CD14-positive monocyte (primary cell): ENCODE measurements at regions not wholly inside any gene's neighbourhood (a gene's known extent, or its start where the extent isn't known, plus 50 kb on each side); places are given as distances from the start of the nearest gene placed in this dataset.
A peak's percentile ranks its signal among the peaks of the same experiment; 100 is the strongest.

ENCODE experiments used
- DNase-seq, 3 donors: peaks; one replicate each; pipeline ENCODE4 v3.0.0-alpha.2; 2011 to 2022
- H2AFZ ChIP-seq: 2 replicates; pipeline ENCODE4 v1.6.0; 2012; ENCODE audit warnings: mild to moderate bottlenecking, low read depth, low read length, inconsistent platforms; ENCODE audit not compliant: insufficient read depth, poor library complexity, severe bottlenecking
- H3K27ac ChIP-seq, 2 donors: 1 replicate in 1 of 2; 2 replicates in 1 of 2; pipeline ENCODE4 v1.5.1; 2012 to 2013; ENCODE audit warnings: low read length in 2 of 2, control low read depth in 1 of 2, inconsistent platforms in 1 of 2, low read depth in 1 of 2, mild to moderate bottlenecking in 1 of 2
- H3K27me3 ChIP-seq, 2 donors: one replicate each; pipeline versions ENCODE4 v1.6.0 to v1.6.1; 2011 to 2013; ENCODE audit warnings: low read length in 2 of 2; ENCODE audit not compliant: control insufficient read depth in 2 of 2, insufficient read depth in 2 of 2
- H3K36me3 ChIP-seq, 2 donors: replicated peaks in 1 of 2; 1 replicate in 1 of 2; 2 replicates in 1 of 2; pipeline versions ENCODE4 v1.5.1 to v1.6.1; 2012 to 2013; ENCODE audit warnings: low read length in 2 of 2, control low read depth in 1 of 2, inconsistent platforms in 1 of 2, mild to moderate bottlenecking in 1 of 2; ENCODE audit not compliant: insufficient read depth in 2 of 2, control insufficient read depth in 1 of 2
- H3K4me1 ChIP-seq, 2 donors: 1 replicate in 1 of 2; 2 replicates in 1 of 2; pipeline versions ENCODE4 v1.5.1 to v1.6.1; 2012 to 2013; ENCODE audit warnings: low read length in 2 of 2, control low read depth in 1 of 2, inconsistent platforms in 1 of 2, mild to moderate bottlenecking in 1 of 2, moderate library complexity in 1 of 2; ENCODE audit not compliant: insufficient read depth in 2 of 2, control insufficient read depth in 1 of 2
- H3K4me2 ChIP-seq: replicated peaks from 2 replicates; pipeline ENCODE3; 2012; ENCODE audit warnings: low read length, moderate library complexity, mild to moderate bottlenecking; ENCODE audit not compliant: poor library complexity, severe bottlenecking; ENCODE audit errors: extremely low read depth
- H3K4me3 ChIP-seq, 3 experiments: fragments of 200-600 bp in 1 of 3; sonication (generic) in 1 of 3; replicated peaks in 1 of 3; 1 replicate in 2 of 3; 2 replicates in 1 of 3; pipeline ENCODE4 v1.5.1; 2011 to 2013; ENCODE audit warnings: low read length in 3 of 3, mild to moderate bottlenecking in 3 of 3, control low read depth in 2 of 3, low read depth in 2 of 3, inconsistent platforms in 1 of 3, moderate library complexity in 1 of 3
- H3K79me2 ChIP-seq: 2 replicates; pipeline ENCODE4 v1.6.0; 2012; ENCODE audit warnings: mild to moderate bottlenecking, control low read depth, inconsistent platforms, low read length, moderate library complexity; ENCODE audit not compliant: insufficient read depth
- H3K9ac ChIP-seq: 2 replicates; pipeline ENCODE4 v1.6.0; 2017; ENCODE audit warnings: low read length, mild to moderate bottlenecking; ENCODE audit not compliant: insufficient read depth, poor library complexity, severe bottlenecking
- H3K9me3 ChIP-seq, 2 donors: replicated peaks in 1 of 2; 1 replicate in 1 of 2; 2 replicates in 1 of 2; pipeline versions ENCODE4 v1.5.1 to v1.6.1; 2012 to 2013; ENCODE audit warnings: low read length in 2 of 2, control low read depth in 1 of 2; ENCODE audit not compliant: control insufficient read depth in 1 of 2, insufficient read depth in 1 of 2
- H4K20me1 ChIP-seq: 2 replicates; pipeline ENCODE4 v1.6.0; 2012; ENCODE audit warnings: mild to moderate bottlenecking, low read length, control low read depth, moderate library complexity; ENCODE audit not compliant: insufficient read depth
- H3K27ac Mint-ChIP-seq, 7 donors: one replicate each; pipeline ENCODE4 v1.8.0; 2020; ENCODE audit warnings: mild to moderate bottlenecking in 7 of 7, mixed read lengths in 7 of 7, moderate library complexity in 6 of 7, inconsistent platforms in 2 of 7
- H3K27me3 Mint-ChIP-seq, 3 donors: one replicate each; pipeline ENCODE4 v1.8.0; 2021 to 2022; ENCODE audit warnings: low read depth in 3 of 3, mild to moderate bottlenecking in 3 of 3, mixed read lengths in 3 of 3, moderate library complexity in 3 of 3, inconsistent platforms in 1 of 3
- H3K36me3 Mint-ChIP-seq, 2 donors: one replicate each; pipeline ENCODE4 v1.8.0; 2020; ENCODE audit warnings: mixed read lengths in 2 of 2, inconsistent platforms in 1 of 2, mild to moderate bottlenecking in 1 of 2
- H3K4me1 Mint-ChIP-seq: one replicate; pipeline ENCODE4 v1.8.0; 2020; ENCODE audit warnings: mild to moderate bottlenecking, mixed read lengths
- H3K4me3 Mint-ChIP-seq, 2 donors: one replicate each; pipeline ENCODE4 v1.8.0; 2020; ENCODE audit warnings: mild to moderate bottlenecking in 2 of 2, mixed read lengths in 2 of 2, moderate library complexity in 1 of 2
- H3K9me3 Mint-ChIP-seq, 7 donors: one replicate each; pipeline ENCODE4 v1.8.0; 2020 to 2022; ENCODE audit warnings: mixed read lengths in 7 of 7, mild to moderate bottlenecking in 6 of 7, moderate library complexity in 6 of 7, inconsistent platforms in 2 of 7
- CTCF ChIP-seq: fragments of 200-600 bp; IDR thresholded peaks from one replicate; pipeline ENCODE4 v1.8.0; 2022; ENCODE audit warnings: antibody characterized with exemption, mild to moderate bottlenecking
- WGBS: methylation state at CpG from one replicate; pipeline ENCODE4 v1.1.5; 2013; ENCODE audit warnings: missing lambda C conversion rate; ENCODE audit not compliant: insufficient coverage; 5-methylcytosine and 5-hydroxymethylcytosine counted together
- intact Hi-C, 2 donors: fragments of 100-400 bp; cut with micrococcal nuclease; formaldehyde crosslinking; loops; one replicate each; pipeline versions ENCODE4 v1.15.0 to v1.15.1; 2023

DNA sequence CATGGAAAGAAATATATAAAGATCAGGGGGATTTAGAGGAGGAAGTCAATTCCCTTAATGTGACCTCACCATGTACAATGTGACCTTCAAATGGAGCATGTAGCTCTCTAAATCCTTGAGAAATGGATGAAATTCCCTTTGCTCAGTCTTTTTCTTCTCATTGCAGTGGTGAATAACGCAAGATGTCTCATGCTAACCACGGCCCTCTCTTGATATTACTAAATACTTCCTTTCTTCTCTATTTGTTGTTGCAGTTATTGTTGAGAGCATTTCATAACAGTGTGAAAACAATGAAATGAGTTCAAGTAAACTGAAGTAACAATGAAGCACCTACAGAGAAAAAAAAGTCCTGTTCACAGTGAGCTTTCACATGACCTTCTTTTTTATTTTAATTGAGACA, 55.6 kb downstream of the ZNF281 start:
- Histone ChIP-seq H3K9ac (no peak overlapping the region), H3K79me2 (no peaks in the 10 kb centered on the region), H3K27me3 (no peaks in the 10 kb centered on the region), H3K9me3 (no peaks in the 10 kb centered on the region), H3K36me3 (no peaks in the 10 kb centered on the region), H3K4me2 (peak overlapping the region; percentile 38), H3K27ac (peak overlapping the region; percentile 80 to 94), H3K4me3 (peak overlapping the region in 1 of 3 experiments; percentile 46), H4K20me1 (no peaks in the 10 kb centered on the region), H3K4me1 (peaks cover 56 to 57% of the 10 kb centered on the region in 2 donors), H2AFZ (no peak overlapping the region)
- H3K27me3 Mint-ChIP-seq: no peaks in the 10 kb centered on the region
- no peaks in the 10 kb centered on the region for H3K9me3 Mint-ChIP-seq
- intact Hi-C loops: loop anchor here in 1 of 2 donors (10.0 kb wide), 1 partner anchor 51 kb away; no protein-coding TSS in a partner anchor
- peak; percentile 80 to 97 (median 96) for DNase-seq
- TF ChIP-seq CTCF: no peak
- H3K27ac Mint-ChIP-seq: peak overlapping the region; percentile 87 to 98 (median 95)
- H3K4me1 Mint-ChIP-seq: peaks cover 59% of the 10 kb centered on the region
- peak overlapping the region in 1 of 2 donors; percentile 30 for H3K4me3 Mint-ChIP-seq
- peaks cover 0 to 4% of the 10 kb centered on the region in 2 donors for H3K36me3 Mint-ChIP-seq
- WGBS: no CpG with 5 or more reads among the region's 2 CpGs

- WGBS: 29% methylated on average over 1 of the region's 1 CpG
- H3K4me1 Mint-ChIP-seq: peaks cover 59% of the 10 kb centered on the region
- peak overlapping the region; percentile 23 for H2AFZ ChIP-seq
- H3K36me3 ChIP-seq: no peaks in the 10 kb centered on the region
- H3K36me3 Mint-ChIP-seq: peaks cover 0 to 4% of the 10 kb centered on the region in 2 donors
- H3K4me2 ChIP-seq: no peak overlapping the region
- no peak overlapping the region for H3K4me3 ChIP-seq
- peaks cover 56 to 57% of the 10 kb centered on the region in 2 donors for H3K4me1 ChIP-seq
- H3K27me3 Mint-ChIP-seq: no peaks in the 10 kb centered on the region
- H3K4me3 Mint-ChIP-seq: peak overlapping the region in 1 of 2 donors; percentile 63
- H3K9me3 ChIP-seq: no peaks in the 10 kb centered on the region
- H3K27ac ChIP-seq: peak overlapping the region; percentile 80 to 94
- no peaks in the 10 kb centered on the region for H3K27me3 ChIP-seq
- H3K27ac Mint-ChIP-seq: peak overlapping the region; percentile 87 to 98 (median 95)
- no peaks in the 10 kb centered on the region for H4K20me1 ChIP-seq
- H3K9me3 Mint-ChIP-seq: no peaks in the 10 kb centered on the region
- DNase-seq: no peak
- no peak overlapping the region for H3K9ac ChIP-seq
- H3K79me2 ChIP-seq: no peaks in the 10 kb centered on the region
- intact Hi-C loops: loop anchor here (1.0 to 10.0 kb wide), 2 partner anchors 10 to 52 kb away; no protein-coding TSS in a partner anchor
- TF ChIP-seq CTCF: no peak
These were observed 56.6 kb downstream of the ZNF281 start for GRCh38 chr1:200353232-200353631.
